ENCODE measurements at regions not wholly inside any gene's neighbourhood (a gene's known extent, or its start where the extent isn't known, plus 50 kb on each side); places are given as distances from the start of the nearest gene placed in this dataset.

DNA sequence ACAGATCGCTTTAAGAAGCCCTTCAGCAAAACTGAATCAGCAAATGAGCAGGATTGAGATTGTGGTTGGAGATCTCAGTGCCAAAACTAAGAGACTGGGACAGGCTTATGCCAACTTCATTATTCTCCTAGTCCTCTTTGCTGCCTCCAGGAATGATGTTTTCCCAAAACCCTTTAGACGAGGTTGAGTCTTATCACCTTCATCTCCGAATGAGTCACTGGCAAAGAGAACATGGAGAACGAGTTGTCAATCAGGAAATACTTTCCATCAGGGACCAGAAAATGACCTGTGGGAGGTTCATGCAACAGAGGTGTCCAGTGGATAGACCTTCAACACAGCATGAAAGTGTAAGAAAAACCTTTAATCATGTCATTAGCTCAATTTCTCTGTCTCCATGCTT lies 461.5 kb downstream of the RMST start:
- Histone ChIP-seq H3K9ac (ENCODE audit: insufficient read length) (no peak overlapping the region), H3K9me3 (ENCODE audit: low read depth, low read length) (no peaks in the 10 kb centered on the region), H3K4me3 (no peak overlapping the region), H3K36me3 (ENCODE audit: insufficient read depth, low read length) (no peaks in the 10 kb centered on the region), H3K27ac (no peak overlapping the region)
- TF ChIP-seq FOXP2 (optimal IDR thresholded peaks at IDR 0.05; ENCODE audit: control extremely low read depth, extremely low read length, insufficient read depth) (no peak), POLR2AphosphoS5 (IDR thresholded peaks at IDR 0.05; ENCODE audit: borderline replicate concordance, low read depth, low read length) (no peak), EZH2 (IDR thresholded peaks at IDR 0.05) (no peak)
- no peak for DNase-seq (ENCODE audit: low read depth, low spot score)

DNA sequence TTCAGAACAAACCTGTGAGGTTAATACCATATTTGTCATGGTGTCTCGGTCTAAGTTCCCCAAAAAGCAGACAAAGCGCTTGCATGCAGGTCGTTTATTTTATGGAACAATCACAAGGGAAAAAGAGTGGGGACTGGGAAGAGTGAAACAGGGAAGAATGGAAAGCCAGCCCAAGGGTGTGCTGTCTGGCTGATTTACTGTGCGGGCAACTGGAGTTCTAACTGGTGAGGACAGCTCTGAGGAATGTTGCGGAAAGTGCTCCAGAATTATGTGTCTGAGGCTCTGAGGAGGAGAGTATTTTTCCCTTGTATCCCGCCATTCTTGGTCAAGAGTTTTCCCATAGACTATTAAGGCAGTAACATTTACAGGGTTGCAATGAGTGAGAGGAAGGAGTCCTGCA lies 465.4 kb downstream of the RMST start:
- Histone ChIP-seq H3K36me3 (ENCODE audit: insufficient read depth, low read length) (no peaks in the 10 kb centered on the region), H3K4me3 (no peak overlapping the region), H3K27ac (no peak overlapping the region), H3K9ac (ENCODE audit: insufficient read length) (no peak overlapping the region), H3K9me3 (ENCODE audit: low read depth, low read length) (no peaks in the 10 kb centered on the region)
- no peak for DNase-seq (ENCODE audit: low read depth, low spot score)
- TF ChIP-seq POLR2AphosphoS5 (IDR thresholded peaks at IDR 0.05; ENCODE audit: borderline replicate concordance, low read depth, low read length) (no peak), EZH2 (IDR thresholded peaks at IDR 0.05) (no peak), FOXP2 (optimal IDR thresholded peaks at IDR 0.05; ENCODE audit: control extremely low read depth, extremely low read length, insufficient read depth) (no peak)

DNA sequence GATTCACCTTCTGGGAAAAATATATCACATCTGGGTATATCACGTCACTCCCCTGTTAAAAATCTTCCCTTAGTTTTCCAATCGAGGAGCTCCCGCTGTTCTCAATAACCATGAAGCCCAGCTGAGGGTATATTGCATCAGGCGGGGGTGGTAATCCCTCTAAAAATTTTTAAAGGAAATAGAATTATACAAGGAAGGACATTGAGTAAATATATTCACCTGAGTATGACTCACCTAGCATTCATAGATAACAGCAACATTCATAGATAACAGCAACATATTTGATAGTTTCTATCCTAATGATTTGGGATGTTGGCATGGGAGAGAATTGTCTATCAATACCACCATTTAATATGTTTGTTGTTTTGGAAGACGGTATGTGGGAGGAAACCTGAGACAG lies 473.6 kb downstream of the RMST start:
- Histone ChIP-seq H3K9ac (ENCODE audit: insufficient read length) (no peak overlapping the region), H3K36me3 (ENCODE audit: insufficient read depth, low read length) (no peaks in the 10 kb centered on the region), H3K27ac (no peak overlapping the region), H3K4me3 (no peak overlapping the region), H3K9me3 (ENCODE audit: low read depth, low read length) (no peaks in the 10 kb centered on the region)
- no peak for TF ChIP-seq FOXP2 (optimal IDR thresholded peaks at IDR 0.05; ENCODE audit: control extremely low read depth, extremely low read length, insufficient read depth)
- TF ChIP-seq EZH2 (IDR thresholded peaks at IDR 0.05), result no peak
- no peak for TF ChIP-seq POLR2AphosphoS5 (IDR thresholded peaks at IDR 0.05; ENCODE audit: borderline replicate concordance, low read depth, low read length)
- no peak for DNase-seq (ENCODE audit: low read depth, low spot score)

DNA sequence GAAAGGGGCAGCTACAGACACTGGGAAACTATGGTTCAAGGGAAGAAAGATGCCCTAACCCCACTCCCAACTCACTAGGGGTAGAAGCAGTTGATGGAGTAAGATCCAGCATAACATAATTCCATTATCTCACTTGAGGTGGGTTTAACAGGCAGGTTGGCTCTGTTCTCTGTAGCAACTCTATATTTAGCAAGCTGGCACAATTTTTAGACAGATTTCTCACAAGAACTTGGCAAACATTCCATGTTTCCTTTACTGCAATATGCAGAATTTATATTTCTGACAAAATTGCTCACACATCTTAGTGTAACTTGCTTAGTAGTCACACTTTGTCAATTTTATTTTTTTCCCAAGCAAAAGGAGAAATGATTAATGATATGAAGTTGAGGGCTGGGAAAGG lies 475.4 kb downstream of the RMST start:
- no peak overlapping the region for H3K4me3 ChIP-seq
- no peak overlapping the region for H3K9ac ChIP-seq (ENCODE audit: insufficient read length)
- no peaks in the 10 kb centered on the region for H3K9me3 ChIP-seq (ENCODE audit: low read depth, low read length)
- H3K27ac ChIP-seq, result no peak overlapping the region
- TF ChIP-seq POLR2AphosphoS5 (IDR thresholded peaks at IDR 0.05; ENCODE audit: borderline replicate concordance, low read depth, low read length) (no peak), EZH2 (IDR thresholded peaks at IDR 0.05) (no peak), FOXP2 (optimal IDR thresholded peaks at IDR 0.05; ENCODE audit: control extremely low read depth, extremely low read length, insufficient read depth) (no peak)
- no peak for DNase-seq (ENCODE audit: low read depth, low spot score)
- H3K36me3 ChIP-seq (ENCODE audit: insufficient read depth, low read length), result no peaks in the 10 kb centered on the region

DNA sequence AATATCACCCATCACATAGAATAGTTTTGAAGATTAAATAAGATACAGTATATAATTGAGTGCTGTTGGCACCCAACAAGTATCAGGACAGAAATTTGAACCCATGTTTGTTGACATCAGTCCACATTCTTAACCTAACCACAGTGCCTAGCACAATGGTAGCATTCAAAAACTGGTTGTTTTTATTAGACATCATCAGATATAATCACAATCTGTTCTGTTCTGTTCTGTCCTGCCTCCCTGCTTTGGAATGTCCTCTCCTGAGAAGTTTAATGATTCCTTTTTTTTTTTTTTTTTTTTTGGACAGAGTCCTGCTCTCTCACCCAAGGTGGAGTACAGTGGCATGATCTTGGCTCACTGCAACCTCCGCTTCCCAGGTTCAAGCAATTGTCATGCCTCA lies 476.6 kb downstream of the RMST start:
- no peak overlapping the region for H3K27ac ChIP-seq
- TF ChIP-seq FOXP2 (optimal IDR thresholded peaks at IDR 0.05; ENCODE audit: control extremely low read depth, extremely low read length, insufficient read depth), result no peak
- TF ChIP-seq EZH2 (IDR thresholded peaks at IDR 0.05), result no peak
- no peak for TF ChIP-seq POLR2AphosphoS5 (IDR thresholded peaks at IDR 0.05; ENCODE audit: borderline replicate concordance, low read depth, low read length)

DNA sequence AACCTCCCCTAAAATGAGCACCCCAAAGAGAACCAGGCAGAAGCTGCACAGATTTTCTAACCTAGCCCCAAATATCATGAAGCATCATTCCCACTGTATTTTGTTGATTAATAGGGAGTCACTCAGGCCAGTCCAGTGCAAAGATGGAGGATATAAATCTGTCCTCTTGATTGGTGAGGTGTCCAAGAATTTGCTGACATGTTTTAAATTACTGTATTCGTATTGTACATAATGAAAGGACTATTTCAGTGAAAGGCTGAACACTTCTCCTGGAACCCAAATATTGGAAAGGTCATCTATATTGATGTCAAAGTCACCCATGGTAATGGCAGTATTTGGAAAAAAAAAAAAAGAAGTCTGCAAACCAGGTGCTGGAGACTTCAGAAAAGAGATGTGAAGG lies 477.5 kb downstream of the RMST start:
- Histone ChIP-seq H3K4me3 (no peak overlapping the region), H3K9me3 (ENCODE audit: low read depth, low read length) (no peaks in the 10 kb centered on the region), H3K27ac (no peak overlapping the region), H3K9ac (ENCODE audit: insufficient read length) (no peak overlapping the region), H3K36me3 (ENCODE audit: insufficient read depth, low read length) (no peaks in the 10 kb centered on the region)
- no peak for DNase-seq (ENCODE audit: low read depth, low spot score)
- TF ChIP-seq POLR2AphosphoS5 (IDR thresholded peaks at IDR 0.05; ENCODE audit: borderline replicate concordance, low read depth, low read length) (no peak), FOXP2 (optimal IDR thresholded peaks at IDR 0.05; ENCODE audit: control extremely low read depth, extremely low read length, insufficient read depth) (no peak), EZH2 (IDR thresholded peaks at IDR 0.05) (no peak)

More for the DNA sequence above, 476.6 kb downstream of the RMST start:
- no peak overlapping the region for H3K9ac ChIP-seq (ENCODE audit: insufficient read length)
- DNase-seq (ENCODE audit: low read depth, low spot score), result no peak
- H3K9me3 ChIP-seq (ENCODE audit: low read depth, low read length), result no peaks in the 10 kb centered on the region
- H3K36me3 ChIP-seq (ENCODE audit: insufficient read depth, low read length), result no peaks in the 10 kb centered on the region
- no peak overlapping the region for H3K4me3 ChIP-seq

DNA sequence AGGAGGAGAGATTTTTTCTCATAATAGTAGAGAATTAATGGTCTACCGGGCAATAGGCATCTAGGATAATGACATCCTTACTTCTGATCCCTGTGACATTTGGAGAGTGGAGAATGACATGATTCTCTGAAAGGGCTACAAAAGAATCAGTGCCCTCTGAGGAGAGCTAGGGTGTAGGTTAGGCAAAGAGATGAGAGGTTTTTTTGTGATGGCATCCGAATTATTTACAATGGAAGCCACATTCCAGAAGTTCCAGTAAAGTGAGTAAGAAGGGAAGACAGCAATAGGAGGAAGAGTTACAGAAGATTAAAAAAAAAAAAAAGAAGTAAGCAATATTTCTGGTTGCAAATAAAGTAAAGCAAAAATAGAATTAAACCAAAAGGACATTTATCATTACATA lies 478.0 kb downstream of the RMST start:
- H3K9me3 ChIP-seq (ENCODE audit: low read depth, low read length), result no peaks in the 10 kb centered on the region
- no peak overlapping the region for H3K4me3 ChIP-seq
- no peak overlapping the region for H3K9ac ChIP-seq (ENCODE audit: insufficient read length)
- H3K36me3 ChIP-seq (ENCODE audit: insufficient read depth, low read length), result no peaks in the 10 kb centered on the region
- TF ChIP-seq EZH2 (IDR thresholded peaks at IDR 0.05) (no peak), FOXP2 (optimal IDR thresholded peaks at IDR 0.05; ENCODE audit: control extremely low read depth, extremely low read length, insufficient read depth) (no peak), POLR2AphosphoS5 (IDR thresholded peaks at IDR 0.05; ENCODE audit: borderline replicate concordance, low read depth, low read length) (no peak)
- no peak for DNase-seq (ENCODE audit: low read depth, low spot score)
- no peak overlapping the region for H3K27ac ChIP-seq

DNA sequence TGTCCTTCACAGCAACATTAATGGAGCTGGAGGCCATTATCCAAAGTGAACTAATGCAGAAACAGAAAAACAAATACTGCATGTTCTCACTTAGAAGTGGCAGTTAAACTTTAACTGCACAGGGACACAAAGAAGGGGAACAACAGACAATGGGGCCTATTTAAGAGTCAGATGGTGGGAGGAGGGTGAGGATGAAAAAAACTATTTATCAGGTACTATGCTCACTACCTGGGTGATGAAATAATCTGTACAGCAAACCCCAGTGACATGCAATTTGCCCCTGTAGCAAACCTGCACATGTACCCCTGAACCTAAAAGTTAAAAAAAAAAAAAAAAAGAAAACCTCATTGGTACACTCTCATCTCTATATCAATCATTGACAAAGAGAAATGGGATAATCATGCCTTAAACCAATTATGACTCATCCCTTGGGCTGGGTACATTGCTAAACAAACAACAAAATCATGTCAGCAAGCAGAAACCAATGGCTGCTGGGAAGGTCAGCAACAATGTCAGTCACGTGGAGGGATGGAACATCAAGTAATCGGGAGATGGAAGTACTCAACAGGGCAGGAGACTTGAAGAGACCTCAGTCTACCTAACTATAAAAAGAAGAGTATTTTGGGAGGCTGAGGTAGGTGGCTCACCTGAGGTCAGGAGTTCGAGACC lies 479.2 kb downstream of the RMST start:
- H3K27ac ChIP-seq, result no peak overlapping the region

DNA sequence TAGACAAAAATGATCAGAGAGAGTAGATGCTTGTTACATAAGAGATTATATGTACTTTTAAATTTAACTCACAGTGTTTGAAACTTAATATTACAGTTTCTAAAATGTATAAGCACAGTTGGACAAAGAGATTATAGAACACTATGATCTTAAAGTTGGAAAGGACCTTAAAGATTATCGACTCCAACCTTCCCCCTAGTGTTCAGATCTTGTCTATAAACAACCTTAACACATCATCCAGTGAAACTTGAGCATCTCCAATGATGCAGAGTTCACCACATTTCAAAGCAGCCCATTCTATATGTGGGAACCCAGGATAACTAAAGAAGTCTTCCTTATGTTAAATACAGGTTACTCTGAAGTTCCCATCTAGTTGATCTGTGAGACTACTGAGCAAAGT lies 480.8 kb downstream of the RMST start:
- no peak overlapping the region for H3K9ac ChIP-seq (ENCODE audit: insufficient read length)
- no peak overlapping the region for H3K27ac ChIP-seq
- H3K36me3 ChIP-seq (ENCODE audit: insufficient read depth, low read length), result no peaks in the 10 kb centered on the region
- H3K4me3 ChIP-seq, result no peak overlapping the region
- TF ChIP-seq POLR2AphosphoS5 (IDR thresholded peaks at IDR 0.05; ENCODE audit: borderline replicate concordance, low read depth, low read length) (no peak), EZH2 (IDR thresholded peaks at IDR 0.05) (no peak), FOXP2 (optimal IDR thresholded peaks at IDR 0.05; ENCODE audit: control extremely low read depth, extremely low read length, insufficient read depth) (no peak)
- no peak for DNase-seq (ENCODE audit: low read depth, low spot score)
- H3K9me3 ChIP-seq (ENCODE audit: low read depth, low read length), result no peaks in the 10 kb centered on the region

More for the DNA sequence above, 479.2 kb downstream of the RMST start:
- no peak overlapping the region for H3K9ac ChIP-seq (ENCODE audit: insufficient read length)
- no peaks in the 10 kb centered on the region for H3K36me3 ChIP-seq (ENCODE audit: insufficient read depth, low read length)
- no peak overlapping the region for H3K4me3 ChIP-seq
- H3K9me3 ChIP-seq (ENCODE audit: low read depth, low read length), result no peaks in the 10 kb centered on the region
- TF ChIP-seq POLR2AphosphoS5 (IDR thresholded peaks at IDR 0.05; ENCODE audit: borderline replicate concordance, low read depth, low read length) (no peak), EZH2 (IDR thresholded peaks at IDR 0.05) (no peak), FOXP2 (optimal IDR thresholded peaks at IDR 0.05; ENCODE audit: control extremely low read depth, extremely low read length, insufficient read depth) (no peak)
- DNase-seq (ENCODE audit: low read depth, low spot score), result no peak

Measured in SK-N-MC (cell line).